Stimulated activated CD4-positive, alpha-beta T cell treated with anti-CD3 and anti-CD28 coated beads, Interleukin-1b, Interleukin-23, amount 100 ng/mL, for 48 hours (primary cell): ENCODE measurements at regions not wholly inside any gene's neighbourhood (a gene's known extent, or its start where the extent isn't known, plus 50 kb on each side); places are given as distances from the start of the nearest gene placed in this dataset.

Source experiments
- DNase-seq: peaks from one replicate; pipeline ENCODE4 v3.0.0-alpha.2; 2020

GRCh38 chr4:4625488-4625887 is 83.6 kb upstream of the STX18 start:
- DNase-seq = no peak

- DNase-seq = no peak
These were observed 82.5 kb upstream of the STX18 start for GRCh38 chr4:4624276-4624897.

- no peak for DNase-seq
These were observed 78.0 kb upstream of the STX18 start for GRCh38 chr4:4619821-4620220.

- no peak for DNase-seq
These were observed 77.0 kb upstream of the STX18 start for GRCh38 chr4:4618847-4619246.

- DNase-seq = no peak
These were observed 73.3 kb upstream of the STX18 start for GRCh38 chr4:4614925-4615678.

GRCh38 chr4:4613641-4614286 is 71.9 kb upstream of the STX18 start:
- no peak for DNase-seq

- DNase-seq = no peak
These were observed 71.2 kb upstream of the STX18 start for GRCh38 chr4:4613126-4613465.

GRCh38 chr4:4610672-4611071 is 68.8 kb upstream of the STX18 start:
- no peak for DNase-seq

GRCh38 chr4:4609622-4610334 is 67.9 kb upstream of the STX18 start:
- no peak for DNase-seq

GRCh38 chr4:4608214-4608537 is 66.3 kb upstream of the STX18 start:
- DNase-seq = no peak

GRCh38 chr4:4607336-4608213 is 65.7 kb upstream of the STX18 start:
- DNase-seq = no peak

- DNase-seq = no peak
These were observed 64.5 kb upstream of the STX18 start for GRCh38 chr4:4606321-4606720.

GRCh38 chr4:4605849-4606248 is 64.0 kb upstream of the STX18 start:
- no peak for DNase-seq

GRCh38 chr4:4603592-4603991 is 61.7 kb upstream of the STX18 start:
- no peak for DNase-seq

GRCh38 chr4:4603067-4603466 is 61.2 kb upstream of the STX18 start:
- no peak for DNase-seq

GRCh38 chr4:4602468-4602867 is 60.6 kb upstream of the STX18 start:
- DNase-seq = no peak

- no peak for DNase-seq
These were observed 60.0 kb upstream of the STX18 start for GRCh38 chr4:4601803-4602369.

- DNase-seq = no peak
These were observed 57.8 kb upstream of the STX18 start for GRCh38 chr4:4599481-4600275.

- no peak for DNase-seq
These were observed 57.1 kb upstream of the STX18 start for GRCh38 chr4:4598851-4599411.

- no peak for DNase-seq
These were observed 54.9 kb upstream of the STX18 start for GRCh38 chr4:4596720-4597119.

GRCh38 chr4:4595252-4595651 is 53.4 kb upstream of the STX18 start:
- DNase-seq = no peak
